ENCODE measurements at regions not wholly inside any gene's neighbourhood (a gene's known extent, or its start where the extent isn't known, plus 50 kb on each side); places are given as distances from the start of the nearest gene placed in this dataset.

DNA sequence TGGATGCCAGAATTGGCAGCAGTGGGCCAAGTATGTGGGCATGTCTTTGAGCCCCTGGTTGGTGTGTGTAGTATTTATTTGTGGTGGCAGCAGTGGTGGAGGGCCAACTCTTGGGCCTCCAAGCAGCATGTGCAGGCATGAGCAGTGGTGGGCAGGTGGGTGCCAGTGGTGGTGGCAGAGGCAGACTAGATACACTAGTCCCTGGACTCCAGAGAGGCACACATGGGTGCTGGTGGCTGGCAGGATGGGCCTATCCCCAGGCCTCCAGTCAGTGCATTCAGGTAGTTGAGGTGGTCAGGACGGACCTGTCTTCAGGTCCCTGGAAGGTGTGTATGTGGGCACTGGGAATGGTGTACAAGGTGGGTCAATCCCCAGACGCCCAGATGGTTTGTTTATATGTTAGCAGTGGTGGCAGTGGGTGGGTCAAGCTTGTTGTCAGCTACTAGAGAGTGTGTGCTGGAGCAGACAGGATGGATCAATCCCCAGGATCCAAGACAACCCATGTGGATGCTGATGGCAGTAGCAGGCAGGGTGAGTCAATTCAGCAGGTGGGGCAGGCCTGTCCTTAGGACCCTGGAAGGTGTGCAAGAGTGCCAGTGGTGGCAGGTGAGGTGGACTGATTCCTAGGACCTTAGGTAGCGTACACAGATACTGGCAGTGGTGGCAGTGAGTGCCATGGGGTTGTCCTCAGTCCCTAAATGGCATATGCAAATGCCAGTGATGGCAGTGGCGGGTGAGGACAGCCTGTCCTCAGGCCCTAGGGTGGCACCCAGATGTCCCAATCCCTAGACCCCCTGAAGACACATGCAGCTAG is 294.3 kb downstream of the RPS24 start:
- DNase-seq (no peak), ATAC-seq (ENCODE audit: low read depth) (no peak)
- Histone ChIP-seq H3K27ac (ENCODE audit: low read length in 2 of 2) (no peak overlapping the region), H3K9me3 (ENCODE audit: control extremely low read depth in 1 of 3, control insufficient read depth in 2 of 3, insufficient read depth in 1 of 3, low read length in 2 of 3) (peaks cover 9 to 23% (median 15%) of the 10 kb centered on the region in 3 donors), H4K20me1 (ENCODE audit: control insufficient read depth, insufficient read depth, low read length, poor library complexity, severe bottlenecking) (no peaks in the 10 kb centered on the region), H3K36me3 (replicated peaks in 1 of 2; ENCODE audit: control extremely low read depth in 1 of 2, control insufficient read depth in 1 of 2, extremely low read depth in 1 of 2, insufficient read depth in 2 of 2, low read length in 1 of 2) (no peaks in the 10 kb centered on the region), H3K4me1 (ENCODE audit: control insufficient read depth in 2 of 2, insufficient read depth in 2 of 2, low read length in 2 of 2) (no peaks in the 10 kb centered on the region), H3K9ac (ENCODE audit: low read length) (no peak overlapping the region), H3K4me2 (replicated peaks; ENCODE audit: low read depth, low read length, poor library complexity, severe bottlenecking) (no peak overlapping the region), H3K27me3 (replicated peaks in 1 of 4; ENCODE audit: control extremely low read depth in 1 of 4, control insufficient read depth in 3 of 4, insufficient read depth in 4 of 4, low read length in 3 of 4) (peaks cover 0 to 10% (median 3%) of the 10 kb centered on the region in 4 experiments), H3K79me2 (ENCODE audit: control insufficient read depth, insufficient read depth, low read length) (no peaks in the 10 kb centered on the region), H3K4me3 (ENCODE audit: control extremely low read depth in 1 of 5, extremely low read depth in 1 of 5, insufficient read depth in 1 of 5, low read depth in 2 of 5, low read length in 4 of 5) (no peak overlapping the region), H2AFZ (ENCODE audit: insufficient read depth, low read depth, low read length, poor library complexity, severe bottlenecking) (no peak overlapping the region)
- intact Hi-C loops (cut with micrococcal nuclease): no loop called here
- TF ChIP-seq EZH2 (IDR thresholded peaks at IDR 0.05; ENCODE audit: borderline replicate concordance, insufficient read depth, low read depth, low read length, poor library complexity, severe bottlenecking): no peak
- TF ChIP-seq, protein P1, sequence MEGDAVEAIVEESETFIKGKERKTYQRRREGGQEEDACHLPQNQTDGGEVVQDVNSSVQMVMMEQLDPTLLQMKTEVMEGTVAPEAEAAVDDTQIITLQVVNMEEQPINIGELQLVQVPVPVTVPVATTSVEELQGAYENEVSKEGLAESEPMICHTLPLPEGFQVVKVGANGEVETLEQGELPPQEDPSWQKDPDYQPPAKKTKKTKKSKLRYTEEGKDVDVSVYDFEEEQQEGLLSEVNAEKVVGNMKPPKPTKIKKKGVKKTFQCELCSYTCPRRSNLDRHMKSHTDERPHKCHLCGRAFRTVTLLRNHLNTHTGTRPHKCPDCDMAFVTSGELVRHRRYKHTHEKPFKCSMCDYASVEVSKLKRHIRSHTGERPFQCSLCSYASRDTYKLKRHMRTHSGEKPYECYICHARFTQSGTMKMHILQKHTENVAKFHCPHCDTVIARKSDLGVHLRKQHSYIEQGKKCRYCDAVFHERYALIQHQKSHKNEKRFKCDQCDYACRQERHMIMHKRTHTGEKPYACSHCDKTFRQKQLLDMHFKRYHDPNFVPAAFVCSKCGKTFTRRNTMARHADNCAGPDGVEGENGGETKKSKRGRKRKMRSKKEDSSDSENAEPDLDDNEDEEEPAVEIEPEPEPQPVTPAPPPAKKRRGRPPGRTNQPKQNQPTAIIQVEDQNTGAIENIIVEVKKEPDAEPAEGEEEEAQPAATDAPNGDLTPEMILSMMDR (IDR thresholded peaks at IDR 0.05): no peak
- H3K27ac Mint-ChIP-seq: no peak overlapping the region
- 77% methylated on average over 4 of the region's 4 CpGs for WGBS (ENCODE audit: insufficient coverage)
- CTCF ChIA-PET: no interaction called here
- no peaks in the 10 kb centered on the region for H3K4me1 Mint-ChIP-seq
- H3K27me3 Mint-ChIP-seq: peaks cover 23% of the 10 kb centered on the region
- POLR2A ChIA-PET: no interaction called here
- no peak overlapping the region for H3K4me3 Mint-ChIP-seq
- peaks cover 10% of the 10 kb centered on the region for H3K9me3 Mint-ChIP-seq (ENCODE audit: insufficient read depth)

- POLR2A ChIA-PET: no interaction called here
- CTCF ChIA-PET: no interaction called here
- peaks cover 0 to 10% (median 3%) of the 10 kb centered on the region in 4 experiments for H3K27me3 ChIP-seq (replicated peaks in 1 of 4; ENCODE audit: control extremely low read depth in 1 of 4, control insufficient read depth in 3 of 4, insufficient read depth in 4 of 4, low read length in 3 of 4)
- no peaks in the 10 kb centered on the region for H3K79me2 ChIP-seq (ENCODE audit: control insufficient read depth, insufficient read depth, low read length)
- peaks cover 10% of the 10 kb centered on the region for H3K9me3 Mint-ChIP-seq (ENCODE audit: insufficient read depth)
- no peak overlapping the region for H3K4me3 Mint-ChIP-seq
- no peak overlapping the region for H2AFZ ChIP-seq (ENCODE audit: insufficient read depth, low read depth, low read length, poor library complexity, severe bottlenecking)
- no peak overlapping the region for H3K4me2 ChIP-seq (replicated peaks; ENCODE audit: low read depth, low read length, poor library complexity, severe bottlenecking)
- H3K4me1 ChIP-seq (ENCODE audit: control insufficient read depth in 2 of 2, insufficient read depth in 2 of 2, low read length in 2 of 2): no peaks in the 10 kb centered on the region
- no peaks in the 10 kb centered on the region for H3K4me1 Mint-ChIP-seq
- H4K20me1 ChIP-seq (ENCODE audit: control insufficient read depth, insufficient read depth, low read length, poor library complexity, severe bottlenecking): no peaks in the 10 kb centered on the region
- TF ChIP-seq, protein P1 (IDR thresholded peaks at IDR 0.05): no peak
- TF ChIP-seq EZH2 (IDR thresholded peaks at IDR 0.05; ENCODE audit: borderline replicate concordance, insufficient read depth, low read depth, low read length, poor library complexity, severe bottlenecking): no peak
- peaks cover 23% of the 10 kb centered on the region for H3K27me3 Mint-ChIP-seq
- 88% methylated on average over 5 of the region's 10 CpGs for WGBS (ENCODE audit: insufficient coverage)
- peaks cover 8 to 23% (median 15%) of the 10 kb centered on the region in 3 donors for H3K9me3 ChIP-seq (ENCODE audit: control extremely low read depth in 1 of 3, control insufficient read depth in 2 of 3, insufficient read depth in 1 of 3, low read length in 2 of 3)
- intact Hi-C loops (cut with micrococcal nuclease): no loop called here
- ATAC-seq (ENCODE audit: low read depth) (no peak), DNase-seq (no peak)
- no peak overlapping the region for H3K4me3 ChIP-seq (ENCODE audit: control extremely low read depth in 1 of 5, extremely low read depth in 1 of 5, insufficient read depth in 1 of 5, low read depth in 2 of 5, low read length in 4 of 5)
- no peaks in the 10 kb centered on the region for H3K36me3 ChIP-seq (replicated peaks in 1 of 2; ENCODE audit: control extremely low read depth in 1 of 2, control insufficient read depth in 1 of 2, extremely low read depth in 1 of 2, insufficient read depth in 2 of 2, low read length in 1 of 2)
- no peak overlapping the region for H3K27ac ChIP-seq (ENCODE audit: low read length in 2 of 2)
- H3K27ac Mint-ChIP-seq: no peak overlapping the region
- H3K9ac ChIP-seq (ENCODE audit: low read length): no peak overlapping the region
Observed at GRCh38 chr10:78328592-78329404, 295.1 kb downstream of the RPS24 start.
